ENCODE measurements at regions not wholly inside any gene's neighbourhood (a gene's known extent, or its start where the extent isn't known, plus 50 kb on each side); places are given as distances from the start of the nearest gene placed in this dataset.

DNA sequence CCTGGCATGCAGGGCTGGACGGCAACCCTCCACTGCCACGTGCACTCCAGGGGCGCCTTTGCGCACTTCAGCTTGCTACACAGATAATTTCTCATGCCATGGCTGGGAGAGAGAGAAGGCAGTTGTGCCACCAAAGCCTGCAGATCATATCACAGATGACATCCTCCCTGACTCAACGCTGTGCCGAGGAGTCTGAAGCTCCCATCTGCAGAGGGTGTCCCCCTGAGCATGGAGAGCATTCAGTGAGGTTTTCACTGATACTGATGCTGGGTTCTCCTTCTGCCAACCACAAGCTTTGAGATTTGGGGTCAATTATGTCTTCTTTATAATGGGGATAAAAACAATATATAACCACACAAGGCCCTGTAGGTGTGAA, 607.4 kb upstream of the ADAMTS16 start:
- TF ChIP-seq, protein P1, sequence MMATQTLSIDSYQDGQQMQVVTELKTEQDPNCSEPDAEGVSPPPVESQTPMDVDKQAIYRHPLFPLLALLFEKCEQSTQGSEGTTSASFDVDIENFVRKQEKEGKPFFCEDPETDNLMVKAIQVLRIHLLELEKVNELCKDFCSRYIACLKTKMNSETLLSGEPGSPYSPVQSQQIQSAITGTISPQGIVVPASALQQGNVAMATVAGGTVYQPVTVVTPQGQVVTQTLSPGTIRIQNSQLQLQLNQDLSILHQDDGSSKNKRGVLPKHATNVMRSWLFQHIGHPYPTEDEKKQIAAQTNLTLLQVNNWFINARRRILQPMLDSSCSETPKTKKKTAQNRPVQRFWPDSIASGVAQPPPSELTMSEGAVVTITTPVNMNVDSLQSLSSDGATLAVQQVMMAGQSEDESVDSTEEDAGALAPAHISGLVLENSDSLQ (IDR thresholded peaks at IDR 0.05) = no peak
- TF ChIP-seq ELF4 (IDR thresholded peaks at IDR 0.05) (no peak), FOXM1 (IDR thresholded peaks at IDR 0.05; ENCODE audit: borderline replicate concordance) (no peak), FOXA1 (IDR thresholded peaks at IDR 0.05) (no peak), HDGF (IDR thresholded peaks at IDR 0.05; ENCODE audit: borderline replicate concordance) (no peak), LEF1 (IDR thresholded peaks at IDR 0.05; ENCODE audit: borderline replicate concordance) (no peak), ZNF384 (IDR thresholded peaks at IDR 0.05) (no peak), FOXK2 (IDR thresholded peaks at IDR 0.05) (no peak), NFRKB (IDR thresholded peaks at IDR 0.05) (no peak)

Measured in HEK293T (cell line).